ENCODE measurements at regions not wholly inside any gene's neighbourhood (a gene's known extent, or its start where the extent isn't known, plus 50 kb on each side); places are given as distances from the start of the nearest gene placed in this dataset.

GRCh38 chr13:105118426-105118985 lies 1417.0 kb downstream of the EFNB2 start (continued):
- TF ChIP-seq ATF2 (IDR thresholded peaks at IDR 0.05; ENCODE audit: low read length) = no peak
- no peak for TF ChIP-seq CBX5 (IDR thresholded peaks at IDR 0.05; ENCODE audit: low read depth, low read length)
- TF ChIP-seq TCF12 (IDR thresholded peaks at IDR 0.05; ENCODE audit: low read depth, low read length) = no peak
- TF ChIP-seq EP300 (IDR thresholded peaks at IDR 0.05; ENCODE audit: borderline replicate concordance in 1 of 2, low read depth in 2 of 2, low read length in 2 of 2) = no peak
- no peak for TF ChIP-seq BRCA1 (IDR thresholded peaks at IDR 0.05; ENCODE audit: low read depth, low read length)
